WTC11 (cell line): ENCODE measurements at regions not wholly inside any gene's neighbourhood (a gene's known extent, or its start where the extent isn't known, plus 50 kb on each side); places are given as distances from the start of the nearest gene placed in this dataset.

Source experiments
- ATAC-seq: fragments of 200-7000 bp; cut with Tn5 transposase; 2 replicates; pipeline ENCODE4 v1.10.0; 2021; ENCODE audit warnings: mild to moderate bottlenecking, moderate library complexity
- CTCF ChIA-PET: fragments of 300-600 bp; sonication (Branson Sonifier 250); formaldehyde crosslinking; loops from one replicate; lab custom pipeline; 2021; ENCODE audit warnings: antibody characterized with exemption; lab: Charles Lee
- POLR2A ChIA-PET: fragments of 350-600 bp; sonication (Branson Sonifier 250); formaldehyde crosslinking; loops from one replicate; lab custom pipeline; 2021; ENCODE audit warnings: antibody characterized with exemption; lab: Charles Lee
- DNase-seq: peaks from one replicate; pipeline ENCODE4 v3.0.0; 2021; ENCODE audit warnings: low spot score
- H3K27ac Mint-ChIP-seq: 2 replicates; pipeline ENCODE4 v1.8.0; 2021; ENCODE audit warnings: mixed read lengths
- H3K27me3 Mint-ChIP-seq: 2 replicates; pipeline ENCODE4 v1.8.0; 2021; ENCODE audit warnings: low read depth, mild to moderate bottlenecking, moderate library complexity, mixed read lengths
- H3K36me3 Mint-ChIP-seq: 2 replicates; pipeline ENCODE4 v1.8.0; 2021; ENCODE audit warnings: mixed read lengths
- H3K4me1 Mint-ChIP-seq: 2 replicates; pipeline ENCODE4 v1.8.0; 2022; ENCODE audit warnings: mixed read lengths
- H3K4me3 Mint-ChIP-seq: 2 replicates; pipeline ENCODE4 v1.8.0; 2021; ENCODE audit warnings: mild to moderate bottlenecking, moderate library complexity, mixed read lengths
- H3K9me3 Mint-ChIP-seq: 2 replicates; pipeline ENCODE4 v1.8.0; 2021; ENCODE audit warnings: mixed read lengths
- CREM ChIP-seq: sonication (generic); formaldehyde crosslinking; IDR thresholded peaks from 2 replicates; pipeline ENCODE4 v1.8.1; 2022; ENCODE audit warnings: mild to moderate bottlenecking, missing genetic modification reagents, moderate library complexity
- ESRRA ChIP-seq: sonication (generic); formaldehyde crosslinking; IDR thresholded peaks from 2 replicates; pipeline ENCODE4 v1.8.1; 2022; ENCODE audit warnings: mild to moderate bottlenecking, missing genetic modification reagents, borderline replicate concordance
- FOXK1 ChIP-seq: sonication (generic); formaldehyde crosslinking; IDR thresholded peaks from 2 replicates; pipeline ENCODE4 v1.8.0; 2022; ENCODE audit warnings: mild to moderate bottlenecking, moderate library complexity, missing genetic modification reagents
- JAZF1 ChIP-seq: fragments of 250-450 bp; sonication (Bioruptor Pico); IDR thresholded peaks from 2 replicates; pipeline ENCODE4 v1.9.0; 2021; ENCODE audit warnings: moderate library complexity, mild to moderate bottlenecking, inconsistent platforms
- MYBL2 ChIP-seq: sonication (generic); formaldehyde crosslinking; IDR thresholded peaks from 2 replicates; pipeline ENCODE4 v1.8.1; 2023; ENCODE audit warnings: mild to moderate bottlenecking, moderate library complexity, missing genetic modification reagents
- NFYB ChIP-seq: sonication (generic); formaldehyde crosslinking; conservative IDR thresholded peaks from 2 replicates; pipeline ENCODE4 v1.8.0; 2022; ENCODE audit warnings: low read depth, missing genetic modification reagents
- RELA ChIP-seq: sonication (generic); formaldehyde crosslinking; IDR thresholded peaks from 2 replicates; pipeline ENCODE4 v1.8.1; 2022; ENCODE audit warnings: missing genetic modification reagents, mild to moderate bottlenecking, borderline replicate concordance
- TCF7 ChIP-seq: sonication (generic); formaldehyde crosslinking; IDR thresholded peaks from 2 replicates; pipeline ENCODE4 v1.8.0; 2022; ENCODE audit warnings: mild to moderate bottlenecking, low read depth, missing genetic modification reagents, moderate library complexity
- ZNF219 ChIP-seq: sonication (generic); formaldehyde crosslinking; IDR thresholded peaks from 2 replicates; pipeline ENCODE4 v1.8.0; 2023; ENCODE audit warnings: missing genetic modification reagents, mild to moderate bottlenecking, borderline replicate concordance
- ZNF263 ChIP-seq: sonication (generic); formaldehyde crosslinking; IDR thresholded peaks from 2 replicates; pipeline ENCODE4 v1.8.1; 2022; ENCODE audit warnings: low read depth, mild to moderate bottlenecking, moderate library complexity, missing genetic modification reagents
- ZNF416 ChIP-seq: fragments of 250-450 bp; sonication (Bioruptor Pico); IDR thresholded peaks from 2 replicates; pipeline ENCODE4 v1.9.0; 2021; ENCODE audit warnings: mild to moderate bottlenecking, inconsistent platforms
- ZNF671 ChIP-seq: fragments of 250-450 bp; sonication (Bioruptor Pico); IDR thresholded peaks from 2 replicates; pipeline ENCODE4 v1.8.0; 2021; ENCODE audit warnings: mild to moderate bottlenecking
- TF ChIP-seq, protein P1 (sequence below): fragments of 250-450 bp; sonication (Bioruptor Pico); conservative IDR thresholded peaks from 2 replicates; pipeline ENCODE4 v1.9.0; 2021; ENCODE audit warnings: mild to moderate bottlenecking
- TF ChIP-seq, protein P2 (sequence below): sonication (generic); formaldehyde crosslinking; IDR thresholded peaks from 2 replicates; pipeline ENCODE4 v1.8.0; 2023; ENCODE audit warnings: missing genetic modification reagents, mild to moderate bottlenecking, borderline replicate concordance
- TF ChIP-seq, protein P3 (sequence below): sonication (generic); formaldehyde crosslinking; IDR thresholded peaks from 2 replicates; pipeline ENCODE4 v1.8.0; 2022; ENCODE audit warnings: mild to moderate bottlenecking, missing genetic modification reagents
- TF ChIP-seq, protein P4 (sequence below): sonication (generic); formaldehyde crosslinking; IDR thresholded peaks from 2 replicates; pipeline ENCODE4 v1.8.0; 2022; ENCODE audit warnings: mild to moderate bottlenecking, missing genetic modification reagents
- TF ChIP-seq, protein P5 (sequence below): fragments of 250-450 bp; sonication (Bioruptor Pico); IDR thresholded peaks from 2 replicates; pipeline ENCODE4 v1.9.0; 2021; ENCODE audit warnings: mild to moderate bottlenecking
- TF ChIP-seq, protein P6 (sequence below): sonication (generic); formaldehyde crosslinking; IDR thresholded peaks from 2 replicates; pipeline ENCODE4 v1.8.1; 2023; ENCODE audit warnings: mild to moderate bottlenecking, moderate library complexity, missing genetic modification reagents
- TF ChIP-seq, protein P7 (sequence below): sonication (generic); formaldehyde crosslinking; IDR thresholded peaks from 2 replicates; pipeline ENCODE4 v1.8.1; 2023; ENCODE audit warnings: mild to moderate bottlenecking, missing genetic modification reagents

DNA sequence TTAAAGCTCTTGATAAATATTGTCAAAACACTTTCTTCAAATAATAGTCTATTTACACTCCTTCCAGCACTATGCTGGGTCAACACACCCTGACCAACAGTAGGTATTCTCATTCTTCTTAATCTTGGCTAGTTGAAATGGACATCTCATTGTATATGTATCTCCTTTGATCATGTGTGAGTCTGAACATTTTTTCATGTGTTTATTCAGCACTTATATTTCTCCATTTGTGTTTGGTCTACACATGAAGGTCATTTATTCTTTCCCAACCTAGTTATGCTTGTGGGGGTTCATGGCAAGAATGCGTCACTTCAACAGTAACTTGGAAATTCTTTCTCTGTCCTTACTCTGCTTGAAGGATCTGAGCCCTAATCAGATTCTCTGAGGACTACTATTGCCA lies 133.1 kb upstream of the ARID2 start (continued):
- TF ChIP-seq ZNF416 (CRISPR knock-in tag) (no peak), RELA (CRISPR knock-in tag) (no peak)
- TF ChIP-seq, protein P1, sequence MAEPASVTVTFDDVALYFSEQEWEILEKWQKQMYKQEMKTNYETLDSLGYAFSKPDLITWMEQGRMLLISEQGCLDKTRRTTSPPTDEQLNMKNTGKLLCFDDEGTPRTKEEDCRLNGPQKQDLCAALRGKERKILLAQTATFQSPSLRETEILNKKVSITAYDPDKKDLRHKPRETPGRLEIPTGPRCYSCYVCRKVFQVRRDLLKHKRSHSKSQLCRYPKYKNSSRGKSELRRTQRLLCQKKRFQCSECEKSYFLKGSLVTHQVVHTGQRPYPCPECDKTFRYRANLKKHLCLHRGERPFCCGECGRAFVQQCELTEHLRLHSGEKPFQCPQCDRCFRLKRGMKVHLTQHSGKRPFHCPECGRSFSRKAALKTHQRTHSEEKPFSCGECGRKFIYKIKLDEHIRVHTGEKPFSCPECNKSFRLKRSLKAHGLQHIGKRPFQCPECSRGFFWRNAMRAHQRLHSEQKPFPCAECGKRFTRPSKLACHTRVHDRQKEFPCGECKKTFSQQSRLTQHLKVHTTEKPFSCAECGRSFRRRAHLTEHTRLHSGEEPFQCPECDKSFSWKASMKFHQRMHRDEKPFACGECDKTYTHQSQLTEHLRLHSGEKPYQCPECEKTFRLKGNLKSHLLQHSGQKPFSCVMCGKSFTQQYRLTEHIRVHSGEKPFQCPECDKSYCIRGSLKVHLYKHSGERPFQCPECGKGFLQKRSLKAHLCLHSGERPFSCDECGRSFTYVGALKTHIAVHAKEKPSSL (CRISPR knock-in tag) = no peak

DNA sequence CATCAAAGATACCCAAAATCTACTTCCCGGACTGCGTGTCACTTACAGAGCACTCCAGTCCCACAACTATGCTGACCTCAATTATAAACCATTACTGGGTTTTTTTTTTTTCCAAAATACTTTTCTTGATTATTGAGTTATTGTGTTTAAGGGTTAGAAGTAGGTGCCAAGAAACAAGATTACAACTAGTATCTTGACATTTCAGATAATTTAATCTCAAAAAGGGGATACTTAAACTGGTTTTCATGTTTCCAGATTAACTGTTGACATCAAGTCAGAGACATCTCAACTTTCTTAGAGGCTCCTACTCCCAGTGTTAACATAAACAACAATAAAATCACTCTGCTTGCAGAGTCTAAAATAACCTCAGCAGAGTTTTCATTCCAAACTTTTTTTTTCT lies 131.2 kb upstream of the ARID2 start:
- Mint-ChIP-seq H3K9me3 (peaks cover 11% of the 10 kb centered on the region), H3K4me1 (no peaks in the 10 kb centered on the region), H3K27me3 (no peaks in the 10 kb centered on the region), H3K36me3 (no peaks in the 10 kb centered on the region), H3K4me3 (no peak overlapping the region), H3K27ac (no peak overlapping the region)
- ChIA-PET POLR2A (no interaction called here), CTCF (no interaction called here)
- ATAC-seq = no peak
- DNase-seq = no peak
- TF ChIP-seq, protein P2, sequence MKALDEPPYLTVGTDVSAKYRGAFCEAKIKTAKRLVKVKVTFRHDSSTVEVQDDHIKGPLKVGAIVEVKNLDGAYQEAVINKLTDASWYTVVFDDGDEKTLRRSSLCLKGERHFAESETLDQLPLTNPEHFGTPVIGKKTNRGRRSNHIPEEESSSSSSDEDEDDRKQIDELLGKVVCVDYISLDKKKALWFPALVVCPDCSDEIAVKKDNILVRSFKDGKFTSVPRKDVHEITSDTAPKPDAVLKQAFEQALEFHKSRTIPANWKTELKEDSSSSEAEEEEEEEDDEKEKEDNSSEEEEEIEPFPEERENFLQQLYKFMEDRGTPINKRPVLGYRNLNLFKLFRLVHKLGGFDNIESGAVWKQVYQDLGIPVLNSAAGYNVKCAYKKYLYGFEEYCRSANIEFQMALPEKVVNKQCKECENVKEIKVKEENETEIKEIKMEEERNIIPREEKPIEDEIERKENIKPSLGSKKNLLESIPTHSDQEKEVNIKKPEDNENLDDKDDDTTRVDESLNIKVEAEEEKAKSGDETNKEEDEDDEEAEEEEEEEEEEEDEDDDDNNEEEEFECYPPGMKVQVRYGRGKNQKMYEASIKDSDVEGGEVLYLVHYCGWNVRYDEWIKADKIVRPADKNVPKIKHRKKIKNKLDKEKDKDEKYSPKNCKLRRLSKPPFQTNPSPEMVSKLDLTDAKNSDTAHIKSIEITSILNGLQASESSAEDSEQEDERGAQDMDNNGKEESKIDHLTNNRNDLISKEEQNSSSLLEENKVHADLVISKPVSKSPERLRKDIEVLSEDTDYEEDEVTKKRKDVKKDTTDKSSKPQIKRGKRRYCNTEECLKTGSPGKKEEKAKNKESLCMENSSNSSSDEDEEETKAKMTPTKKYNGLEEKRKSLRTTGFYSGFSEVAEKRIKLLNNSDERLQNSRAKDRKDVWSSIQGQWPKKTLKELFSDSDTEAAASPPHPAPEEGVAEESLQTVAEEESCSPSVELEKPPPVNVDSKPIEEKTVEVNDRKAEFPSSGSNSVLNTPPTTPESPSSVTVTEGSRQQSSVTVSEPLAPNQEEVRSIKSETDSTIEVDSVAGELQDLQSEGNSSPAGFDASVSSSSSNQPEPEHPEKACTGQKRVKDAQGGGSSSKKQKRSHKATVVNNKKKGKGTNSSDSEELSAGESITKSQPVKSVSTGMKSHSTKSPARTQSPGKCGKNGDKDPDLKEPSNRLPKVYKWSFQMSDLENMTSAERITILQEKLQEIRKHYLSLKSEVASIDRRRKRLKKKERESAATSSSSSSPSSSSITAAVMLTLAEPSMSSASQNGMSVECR (CRISPR knock-in tag) = no peak
- TF ChIP-seq, protein P1 (CRISPR knock-in tag) = no peak
- no peak for TF ChIP-seq MYBL2 (CRISPR knock-in tag)
- TF ChIP-seq RELA (CRISPR knock-in tag) = no peak
- TF ChIP-seq, protein P3, sequence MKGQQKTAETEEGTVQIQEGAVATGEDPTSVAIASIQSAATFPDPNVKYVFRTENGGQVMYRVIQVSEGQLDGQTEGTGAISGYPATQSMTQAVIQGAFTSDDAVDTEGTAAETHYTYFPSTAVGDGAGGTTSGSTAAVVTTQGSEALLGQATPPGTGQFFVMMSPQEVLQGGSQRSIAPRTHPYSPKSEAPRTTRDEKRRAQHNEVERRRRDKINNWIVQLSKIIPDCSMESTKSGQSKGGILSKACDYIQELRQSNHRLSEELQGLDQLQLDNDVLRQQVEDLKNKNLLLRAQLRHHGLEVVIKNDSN = no peak
- TF ChIP-seq, protein P4, sequence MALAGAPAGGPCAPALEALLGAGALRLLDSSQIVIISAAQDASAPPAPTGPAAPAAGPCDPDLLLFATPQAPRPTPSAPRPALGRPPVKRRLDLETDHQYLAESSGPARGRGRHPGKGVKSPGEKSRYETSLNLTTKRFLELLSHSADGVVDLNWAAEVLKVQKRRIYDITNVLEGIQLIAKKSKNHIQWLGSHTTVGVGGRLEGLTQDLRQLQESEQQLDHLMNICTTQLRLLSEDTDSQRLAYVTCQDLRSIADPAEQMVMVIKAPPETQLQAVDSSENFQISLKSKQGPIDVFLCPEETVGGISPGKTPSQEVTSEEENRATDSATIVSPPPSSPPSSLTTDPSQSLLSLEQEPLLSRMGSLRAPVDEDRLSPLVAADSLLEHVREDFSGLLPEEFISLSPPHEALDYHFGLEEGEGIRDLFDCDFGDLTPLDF (CRISPR knock-in tag) = no peak
- TF ChIP-seq, protein P5, sequence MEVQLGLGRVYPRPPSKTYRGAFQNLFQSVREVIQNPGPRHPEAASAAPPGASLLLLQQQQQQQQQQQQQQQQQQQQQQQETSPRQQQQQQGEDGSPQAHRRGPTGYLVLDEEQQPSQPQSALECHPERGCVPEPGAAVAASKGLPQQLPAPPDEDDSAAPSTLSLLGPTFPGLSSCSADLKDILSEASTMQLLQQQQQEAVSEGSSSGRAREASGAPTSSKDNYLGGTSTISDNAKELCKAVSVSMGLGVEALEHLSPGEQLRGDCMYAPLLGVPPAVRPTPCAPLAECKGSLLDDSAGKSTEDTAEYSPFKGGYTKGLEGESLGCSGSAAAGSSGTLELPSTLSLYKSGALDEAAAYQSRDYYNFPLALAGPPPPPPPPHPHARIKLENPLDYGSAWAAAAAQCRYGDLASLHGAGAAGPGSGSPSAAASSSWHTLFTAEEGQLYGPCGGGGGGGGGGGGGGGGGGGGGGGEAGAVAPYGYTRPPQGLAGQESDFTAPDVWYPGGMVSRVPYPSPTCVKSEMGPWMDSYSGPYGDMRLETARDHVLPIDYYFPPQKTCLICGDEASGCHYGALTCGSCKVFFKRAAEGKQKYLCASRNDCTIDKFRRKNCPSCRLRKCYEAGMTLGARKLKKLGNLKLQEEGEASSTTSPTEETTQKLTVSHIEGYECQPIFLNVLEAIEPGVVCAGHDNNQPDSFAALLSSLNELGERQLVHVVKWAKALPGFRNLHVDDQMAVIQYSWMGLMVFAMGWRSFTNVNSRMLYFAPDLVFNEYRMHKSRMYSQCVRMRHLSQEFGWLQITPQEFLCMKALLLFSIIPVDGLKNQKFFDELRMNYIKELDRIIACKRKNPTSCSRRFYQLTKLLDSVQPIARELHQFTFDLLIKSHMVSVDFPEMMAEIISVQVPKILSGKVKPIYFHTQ (CRISPR knock-in tag) = no peak
- no peak for TF ChIP-seq CREM (CRISPR knock-in tag)
- no peak for TF ChIP-seq ESRRA (CRISPR knock-in tag)
- TF ChIP-seq NFYB (CRISPR knock-in tag) = no peak
- no peak for TF ChIP-seq ZNF219
- TF ChIP-seq, protein P6, sequence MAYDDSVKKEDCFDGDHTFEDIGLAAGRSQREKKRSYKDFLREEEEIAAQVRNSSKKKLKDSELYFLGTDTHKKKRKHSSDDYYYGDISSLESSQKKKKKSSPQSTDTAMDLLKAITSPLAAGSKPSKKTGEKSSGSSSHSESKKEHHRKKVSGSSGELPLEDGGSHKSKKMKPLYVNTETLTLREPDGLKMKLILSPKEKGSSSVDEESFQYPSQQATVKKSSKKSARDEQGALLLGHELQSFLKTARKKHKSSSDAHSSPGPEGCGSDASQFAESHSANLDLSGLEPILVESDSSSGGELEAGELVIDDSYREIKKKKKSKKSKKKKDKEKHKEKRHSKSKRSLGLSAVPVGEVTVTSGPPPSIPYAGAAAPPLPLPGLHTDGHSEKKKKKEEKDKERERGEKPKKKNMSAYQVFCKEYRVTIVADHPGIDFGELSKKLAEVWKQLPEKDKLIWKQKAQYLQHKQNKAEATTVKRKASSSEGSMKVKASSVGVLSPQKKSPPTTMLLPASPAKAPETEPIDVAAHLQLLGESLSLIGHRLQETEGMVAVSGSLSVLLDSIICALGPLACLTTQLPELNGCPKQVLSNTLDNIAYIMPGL (CRISPR knock-in tag) = no peak
- TF ChIP-seq FOXK1 (CRISPR knock-in tag) = no peak
- TF ChIP-seq ZNF263 (CRISPR knock-in tag) = no peak
- TF ChIP-seq JAZF1 (CRISPR knock-in tag) = no peak
- TF ChIP-seq, protein P7, sequence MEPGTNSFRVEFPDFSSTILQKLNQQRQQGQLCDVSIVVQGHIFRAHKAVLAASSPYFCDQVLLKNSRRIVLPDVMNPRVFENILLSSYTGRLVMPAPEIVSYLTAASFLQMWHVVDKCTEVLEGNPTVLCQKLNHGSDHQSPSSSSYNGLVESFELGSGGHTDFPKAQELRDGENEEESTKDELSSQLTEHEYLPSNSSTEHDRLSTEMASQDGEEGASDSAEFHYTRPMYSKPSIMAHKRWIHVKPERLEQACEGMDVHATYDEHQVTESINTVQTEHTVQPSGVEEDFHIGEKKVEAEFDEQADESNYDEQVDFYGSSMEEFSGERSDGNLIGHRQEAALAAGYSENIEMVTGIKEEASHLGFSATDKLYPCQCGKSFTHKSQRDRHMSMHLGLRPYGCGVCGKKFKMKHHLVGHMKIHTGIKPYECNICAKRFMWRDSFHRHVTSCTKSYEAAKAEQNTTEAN = no peak
- TF ChIP-seq TCF7 (CRISPR knock-in tag) = no peak
- no peak for TF ChIP-seq ZNF671 (CRISPR knock-in tag)
